ENCODE measurements at regions not wholly inside any gene's neighbourhood (a gene's known extent, or its start where the extent isn't known, plus 50 kb on each side); places are given as distances from the start of the nearest gene placed in this dataset.

DNA sequence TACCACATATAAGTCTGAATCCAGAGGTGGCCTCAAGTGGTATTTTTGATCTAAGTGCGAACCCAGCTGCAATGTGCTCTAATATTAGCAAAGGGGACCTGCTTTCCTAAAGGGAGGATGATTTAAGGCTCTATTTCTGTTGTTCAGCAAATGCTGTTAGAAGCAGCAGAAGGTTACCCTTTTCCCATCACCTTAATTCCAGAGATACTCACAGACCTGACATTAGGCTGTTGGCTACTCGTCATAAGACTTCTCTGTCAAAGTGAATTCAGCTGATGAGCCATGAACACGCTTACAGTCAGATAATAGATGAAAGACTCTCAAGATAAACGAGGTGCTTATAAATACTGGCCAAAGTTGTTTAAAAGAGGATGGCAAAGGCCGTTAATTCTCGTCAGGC lies 308.7 kb upstream of the DDHD1 start:
- Histone ChIP-seq H4K20me1 (replicated peaks; ENCODE audit: control insufficient read depth, insufficient read depth, low read length) (no peaks in the 10 kb centered on the region), H3K27me3 (ENCODE audit: control insufficient read depth in 2 of 2, insufficient read depth in 2 of 2, low read length in 2 of 2) (no peaks in the 10 kb centered on the region), H3K4me3 (no peak overlapping the region), H3K9me3 (replicated peaks; ENCODE audit: control insufficient read depth, insufficient read depth, low read depth, low read length) (no peaks in the 10 kb centered on the region), H3K79me2 (ENCODE audit: control insufficient read depth, insufficient read depth, low read length) (no peaks in the 10 kb centered on the region), H3K4me2 (ENCODE audit: insufficient read depth, low read length) (no peak overlapping the region), H3K27ac (ENCODE audit: extremely low read depth, low read depth, low read length) (no peak overlapping the region), H3K9ac (ENCODE audit: insufficient read depth in 1 of 2, low read depth in 2 of 2, low read length in 2 of 2) (no peak overlapping the region), H2AFZ (ENCODE audit: low read depth, low read length) (no peak overlapping the region), H3K36me3 (ENCODE audit: control insufficient read depth, insufficient read depth, low read length) (no peaks in the 10 kb centered on the region), H3K4me1 (replicated peaks in 1 of 2; ENCODE audit: control insufficient read depth in 2 of 2, insufficient read depth in 2 of 2, low read length in 2 of 2) (no peaks in the 10 kb centered on the region), H3K9me1 (ENCODE audit: control insufficient read depth, insufficient read depth, low read length) (no peaks in the 10 kb centered on the region)
- FAIRE-seq (no peak), ATAC-seq (no peak), DNase-seq (ENCODE audit: extremely low read depth in 1 of 4, low spot score in 3 of 4) (no peak)
- POLR2A ChIA-PET, result no interaction called here
- no TSS peak for BruUV-seq (replicated peaks)
- in situ Hi-C loops (cut with MboI), result no loop called here
- WGBS (ENCODE audit: insufficient coverage, low coverage, missing lambda C conversion rate), result 0% methylated on average over 6 of the region's 6 CpGs
- CTCF ChIA-PET (ENCODE audit: low intra/inter-chr PET ratio), result no interaction called here
- TF ChIP-seq ZFX (CRISPR knock-in tag; IDR thresholded peaks at IDR 0.05) (no peak), CBX3 (IDR thresholded peaks at IDR 0.05; ENCODE audit: borderline replicate concordance in 1 of 2, low read length in 2 of 2) (no peak), ZNF224 (CRISPR knock-in tag; IDR thresholded peaks at IDR 0.05) (no peak), ZFP30 (CRISPR knock-in tag; IDR thresholded peaks at IDR 0.05; ENCODE audit: borderline replicate concordance) (no peak), ZNF561 (CRISPR knock-in tag; conservative IDR thresholded peaks at IDR 0.05) (no peak), ZNF764 (CRISPR knock-in tag; IDR thresholded peaks at IDR 0.05; ENCODE audit: low read depth) (no peak), HDAC8 (tag; IDR thresholded peaks at IDR 0.05) (no peak), CREBBP (IDR thresholded peaks at IDR 0.05; ENCODE audit: low read depth, low read length) (no peak), ZNF644 (tag; IDR thresholded peaks at IDR 0.05; ENCODE audit: low read depth) (no peak), ZNF444 (CRISPR knock-in tag; IDR thresholded peaks at IDR 0.05) (no peak), SP2 (IDR thresholded peaks at IDR 0.05; ENCODE audit: extremely low read depth, low read depth, low read length, poor library complexity, severe bottlenecking) (no peak), KDM4B (IDR thresholded peaks at IDR 0.05; ENCODE audit: borderline replicate concordance in 2 of 2, low read depth in 1 of 2) (no peak), ETV6 (IDR thresholded peaks at IDR 0.05; ENCODE audit: borderline replicate concordance in 1 of 2, low read depth in 2 of 2, low read length in 1 of 2) (no peak), ETV6 (CRISPR knock-in tag; IDR thresholded peaks at IDR 0.05; ENCODE audit: borderline replicate concordance) (no peak)
- intact Hi-C loops (cut with micrococcal nuclease), result no loop called here
